HG02623 (cell line): ENCODE measurements at regions not wholly inside any gene's neighbourhood (a gene's known extent, or its start where the extent isn't known, plus 50 kb on each side); places are given as distances from the start of the nearest gene placed in this dataset.

Experiments used
- ATAC-seq: cut with Tn5 transposase; IDR thresholded peaks from one replicate; pipeline ENCODE4 v1.9.1; 2021; ENCODE audit warnings: moderate library complexity; ENCODE audit not compliant: unreplicated experiment

GRCh38 chr9:108134486-108135128 lies 645.0 kb upstream of the KLF4 start:
- no peak for ATAC-seq

- no peak for ATAC-seq
Measured at GRCh38 chr9:108133680-108134079, 644.1 kb upstream of the KLF4 start.

- ATAC-seq: no peak
Measured at GRCh38 chr9:108133101-108133500, 643.5 kb upstream of the KLF4 start.

GRCh38 chr9:108130905-108131304 lies 641.3 kb upstream of the KLF4 start:
- ATAC-seq: no peak

GRCh38 chr9:108125625-108126024 lies 636.1 kb upstream of the KLF4 start:
- ATAC-seq: no peak

- ATAC-seq: no peak
Measured at GRCh38 chr9:108119530-108120113, 630.1 kb upstream of the KLF4 start.

GRCh38 chr9:108117795-108118194 lies 628.2 kb upstream of the KLF4 start:
- no peak for ATAC-seq

- no peak for ATAC-seq
Measured at GRCh38 chr9:108117306-108117705, 627.7 kb upstream of the KLF4 start.

GRCh38 chr9:108113596-108113995 lies 624.0 kb upstream of the KLF4 start:
- no peak for ATAC-seq

- ATAC-seq: no peak
Measured at GRCh38 chr9:108109927-108110690, 620.5 kb upstream of the KLF4 start.

GRCh38 chr9:108108852-108109448 lies 619.4 kb upstream of the KLF4 start:
- ATAC-seq: no peak

- ATAC-seq: no peak
Measured at GRCh38 chr9:108108280-108108851, 618.8 kb upstream of the KLF4 start.

GRCh38 chr9:108105885-108106284 lies 616.3 kb upstream of the KLF4 start:
- no peak for ATAC-seq

- no peak for ATAC-seq
Measured at GRCh38 chr9:108104991-108105390, 615.4 kb upstream of the KLF4 start.

GRCh38 chr9:108103046-108103693 lies 613.6 kb upstream of the KLF4 start:
- no peak for ATAC-seq

- ATAC-seq: no peak
Measured at GRCh38 chr9:108101410-108101809, 611.8 kb upstream of the KLF4 start.

- no peak for ATAC-seq
Measured at GRCh38 chr9:108100571-108100970, 611.0 kb upstream of the KLF4 start.

- ATAC-seq: no peak
Measured at GRCh38 chr9:108099854-108100253, 610.3 kb upstream of the KLF4 start.

- ATAC-seq: no peak
Measured at GRCh38 chr9:108095496-108095895, 605.9 kb upstream of the KLF4 start.

GRCh38 chr9:108094676-108094993 lies 605.1 kb upstream of the KLF4 start:
- ATAC-seq: no peak
